A673 (cell line): ENCODE measurements at regions not wholly inside any gene's neighbourhood (a gene's known extent, or its start where the extent isn't known, plus 50 kb on each side); places are given as distances from the start of the nearest gene placed in this dataset.

Experiments used
- BruUV-seq: library from RNA; stranded (reverse); fragments of 400-500 nt; replicated peaks from 2 replicates; lab custom pipeline; 2021; lab: Mats Ljungman, UMichigan
- CTCF ChIA-PET: fragments of 300-600 bp; sonication (Branson Sonifier 250); formaldehyde crosslinking; loops from one replicate; lab custom pipeline; 2022; ENCODE audit warnings: antibody characterized with exemption; lab: Charles Lee
- POLR2A ChIA-PET: fragments of 300-600 bp; sonication (Branson Sonifier 250); formaldehyde crosslinking; loops from one replicate; lab custom pipeline; 2022; ENCODE audit warnings: antibody characterized with exemption; ENCODE audit not compliant: low non-redundant PET; lab: Charles Lee
- DNase-seq: peaks from one replicate; pipeline ENCODE4 v3.0.0-alpha.2; 2015; ENCODE audit warnings: low spot score
- H3K27ac ChIP-seq: fragments of 200-600 bp; sonication (generic); 2 replicates; pipeline ENCODE4 v1.5.1; 2016; ENCODE audit warnings: mixed run types, low read depth, mild to moderate bottlenecking, mixed read lengths, antibody characterized with exemption, low read length; ENCODE audit not compliant: poor library complexity, severe bottlenecking
- H3K27me3 ChIP-seq: fragments of 200-600 bp; sonication (generic); replicated peaks from 2 replicates; pipeline ENCODE4 v1.6.1; 2017; ENCODE audit warnings: mixed run types, low read depth, mild to moderate bottlenecking, mixed read lengths, antibody characterized with exemption, low read length; ENCODE audit not compliant: insufficient read depth, poor library complexity
- H3K36me3 ChIP-seq: fragments of 200-600 bp; sonication (generic); 2 replicates; pipeline ENCODE4 v1.6.1; 2016; ENCODE audit warnings: mixed run types, mild to moderate bottlenecking, mixed read lengths, antibody characterized with exemption, low read length; ENCODE audit not compliant: insufficient read depth, poor library complexity, severe bottlenecking
- H3K4me1 ChIP-seq: fragments of 200-600 bp; sonication (generic); 2 replicates; pipeline ENCODE4 v1.6.1; 2017; ENCODE audit warnings: mixed run types, mild to moderate bottlenecking, mixed read lengths, antibody characterized with exemption, low read length; ENCODE audit not compliant: insufficient read depth, poor library complexity, severe bottlenecking
- H3K4me3 ChIP-seq: fragments of 200-600 bp; sonication (generic); 2 replicates; pipeline ENCODE4 v1.5.1; 2016; ENCODE audit warnings: low read depth, mixed run types, mild to moderate bottlenecking, mixed read lengths, low read length; ENCODE audit not compliant: poor library complexity, severe bottlenecking
- H3K9me3 ChIP-seq: fragments of 200-600 bp; sonication (generic); 2 replicates; pipeline ENCODE4 v1.6.1; 2016; ENCODE audit warnings: mixed run types, low read depth, mild to moderate bottlenecking, mixed read lengths, antibody characterized with exemption, low read length; ENCODE audit not compliant: poor library complexity, severe bottlenecking
- CTCF ChIP-seq: fragments of 300-800, 200-600 bp; sonication (generic); conservative IDR thresholded peaks from 2 replicates; pipeline ENCODE4 v1.5.1; 2017; ENCODE audit warnings: low read depth, mild to moderate bottlenecking, antibody characterized with exemption, low read length, moderate library complexity, mixed read lengths
- EZH2 ChIP-seq: fragments of 200-600 bp; sonication (generic); IDR thresholded peaks from 2 replicates; pipeline ENCODE4 v1.6.1; 2017; ENCODE audit warnings: borderline replicate concordance, low read depth, mild to moderate bottlenecking, mixed read lengths, antibody characterized with exemption, low read length; ENCODE audit not compliant: poor library complexity, severe bottlenecking
- intact Hi-C: fragments of 100-400 bp; cut with micrococcal nuclease; formaldehyde crosslinking; loops from one replicate; pipeline ENCODE4 v1.10.0; 2022; ENCODE audit not compliant: unreplicated experiment

DNA sequence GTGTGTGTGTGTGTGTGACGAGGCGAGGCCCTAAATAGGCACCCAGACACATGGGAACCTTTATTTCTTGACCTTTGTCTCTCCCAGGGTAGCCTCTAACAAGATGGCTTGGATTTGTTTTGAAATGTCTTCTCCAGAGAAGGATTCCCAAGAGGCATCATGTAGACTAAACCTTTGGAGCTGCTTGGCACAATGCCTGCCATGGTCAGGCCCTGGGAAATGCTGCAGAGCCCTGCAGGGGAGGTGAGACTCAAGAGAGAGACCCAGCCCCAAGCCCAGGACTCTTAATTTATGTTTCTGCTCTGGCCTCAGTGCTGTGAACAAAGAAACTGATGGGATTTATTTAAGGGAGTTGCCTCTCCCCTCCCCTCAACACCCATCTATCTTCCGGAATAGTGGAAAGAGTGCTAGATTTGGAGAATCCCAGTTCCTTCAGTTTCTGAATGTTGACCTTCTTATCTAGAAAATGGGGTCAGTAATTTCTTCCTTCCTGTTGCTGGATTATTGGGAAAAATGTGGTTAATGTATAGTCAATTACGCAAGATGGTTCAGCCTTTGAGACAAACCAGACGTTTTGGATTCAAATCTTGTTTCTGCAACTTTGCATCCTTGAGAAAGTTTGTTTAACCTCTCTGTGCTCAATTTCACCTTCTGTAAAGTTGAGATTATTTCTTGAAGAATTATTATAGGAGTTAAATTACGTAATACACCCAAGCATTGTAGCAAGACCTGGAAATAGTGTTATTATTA, 434.8 kb downstream of the MAFB start:
- CTCF ChIA-PET: interaction anchor here (0.6 kb wide), 1 partner anchor 261 kb away, joined by 4 read pairs; no protein-coding TSS in a partner anchor
- H3K9me3 ChIP-seq: no peaks in the 10 kb centered on the region
- H3K27me3 ChIP-seq: no peaks in the 10 kb centered on the region
- H3K4me1 ChIP-seq: peaks cover 15% of the 10 kb centered on the region
- DNase-seq: peak; percentile 57
- POLR2A ChIA-PET: interaction anchor here (0.6 kb wide), 1 partner anchor 395 kb away, joined by 3 read pairs; no protein-coding TSS in a partner anchor
- no peak overlapping the region for H3K27ac ChIP-seq
- TF ChIP-seq EZH2: no peak
- no peak for TF ChIP-seq CTCF
- no peaks in the 10 kb centered on the region for H3K36me3 ChIP-seq
- intact Hi-C loops: loop anchor here (5.0 to 10.0 kb wide), 2 partner anchors 92 to 989 kb away; no protein-coding TSS in a partner anchor
- no peak overlapping the region for H3K4me3 ChIP-seq
- no TSS peak for BruUV-seq

GRCh38 chr20:40251284-40251932, 437.6 kb downstream of the MAFB start:
- CTCF ChIA-PET: interaction anchor here (0.7 to 1.5 kb wide), 2 partner anchors 91 to 683 kb away, joined by 3 to 4 read pairs; no protein-coding TSS in a partner anchor

More at GRCh38 chr20:40251284-40251932, 437.6 kb downstream of the MAFB start:
- Histone ChIP-seq H3K4me1 (peaks cover 15% of the 10 kb centered on the region), H3K27me3 (no peaks in the 10 kb centered on the region), H3K4me3 (no peak overlapping the region), H3K36me3 (no peaks in the 10 kb centered on the region), H3K9me3 (no peaks in the 10 kb centered on the region), H3K27ac (no peak overlapping the region)
- TF ChIP-seq EZH2 (no peak), CTCF (peak; percentile 79)
- POLR2A ChIA-PET: no interaction called here
- peak; percentile 78 for DNase-seq
- intact Hi-C loops: loop anchor here (5.0 to 10.0 kb wide), 2 partner anchors 89 to 987 kb away; no protein-coding TSS in a partner anchor
- no TSS peak for BruUV-seq
